HS-27A (cell line): ENCODE measurements at regions not wholly inside any gene's neighbourhood (a gene's known extent, or its start where the extent isn't known, plus 50 kb on each side); places are given as distances from the start of the nearest gene placed in this dataset.

Source experiments
- DNase-seq: peaks from one replicate; pipeline ENCODE4 v3.0.0-alpha.2; 2012; ENCODE audit warnings: low read depth, missing footprints

DNA sequence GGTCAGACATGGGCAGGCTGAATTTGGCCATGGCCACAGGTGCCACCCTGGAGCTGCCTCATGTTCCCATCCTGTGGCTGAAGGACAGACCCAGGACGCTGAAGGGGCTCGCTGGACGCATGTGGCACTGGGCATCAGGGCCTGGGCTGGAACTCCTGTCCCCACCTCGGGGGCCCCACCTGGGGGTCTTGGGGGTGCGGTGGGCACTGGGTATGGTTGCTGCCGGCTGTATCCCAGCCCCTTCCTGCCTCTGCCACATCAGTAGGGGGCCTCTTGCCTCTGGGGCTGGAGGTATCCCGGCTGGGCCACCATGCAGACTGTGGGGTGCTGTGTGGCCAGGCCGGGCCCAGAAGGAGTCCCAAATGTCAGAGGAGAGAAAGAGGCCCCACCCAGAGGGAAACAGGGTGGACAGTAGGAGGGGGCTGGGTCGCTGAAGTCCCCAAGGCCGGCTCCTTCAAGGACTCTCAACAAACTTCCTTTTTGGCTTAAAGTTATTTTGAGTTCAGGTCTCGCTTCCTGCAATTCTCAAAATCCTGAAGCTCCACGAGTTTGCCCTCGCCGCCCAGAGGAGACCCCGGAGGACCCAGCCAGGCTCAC is 78.7 kb downstream of the SIK1 start:
- no peak for DNase-seq

- no peak for DNase-seq
Measured at GRCh38 chr21:43347461-43348169, 79.3 kb downstream of the SIK1 start.

DNA sequence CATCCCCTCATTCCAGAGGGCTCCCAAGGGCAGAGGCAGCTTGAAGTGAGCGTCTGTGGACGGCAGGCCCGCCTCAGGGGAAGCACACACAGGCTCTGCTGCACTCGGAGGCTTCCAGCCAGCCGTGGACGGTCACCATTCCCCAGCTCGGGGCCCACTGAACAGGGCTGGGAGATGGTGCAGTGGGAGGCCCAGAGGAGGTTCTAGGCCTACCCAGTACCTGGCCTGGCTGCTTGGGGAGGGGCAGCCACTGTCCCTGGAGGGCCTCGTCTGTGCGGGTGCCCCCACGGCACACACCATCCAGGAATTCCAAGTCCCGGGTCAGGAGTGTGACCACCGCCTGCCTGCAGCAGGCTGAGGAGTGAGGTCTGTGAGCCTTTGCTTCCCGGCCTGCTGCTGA is 80.4 kb downstream of the SIK1 start:
- no peak for DNase-seq

GRCh38 chr21:43345746-43346409 is 81.1 kb downstream of the SIK1 start:
- no peak for DNase-seq

GRCh38 chr21:43345046-43345745 is 81.7 kb downstream of the SIK1 start:
- no peak for DNase-seq

- no peak for DNase-seq
Measured at GRCh38 chr21:43343992-43344886, 82.7 kb downstream of the SIK1 start.

DNA sequence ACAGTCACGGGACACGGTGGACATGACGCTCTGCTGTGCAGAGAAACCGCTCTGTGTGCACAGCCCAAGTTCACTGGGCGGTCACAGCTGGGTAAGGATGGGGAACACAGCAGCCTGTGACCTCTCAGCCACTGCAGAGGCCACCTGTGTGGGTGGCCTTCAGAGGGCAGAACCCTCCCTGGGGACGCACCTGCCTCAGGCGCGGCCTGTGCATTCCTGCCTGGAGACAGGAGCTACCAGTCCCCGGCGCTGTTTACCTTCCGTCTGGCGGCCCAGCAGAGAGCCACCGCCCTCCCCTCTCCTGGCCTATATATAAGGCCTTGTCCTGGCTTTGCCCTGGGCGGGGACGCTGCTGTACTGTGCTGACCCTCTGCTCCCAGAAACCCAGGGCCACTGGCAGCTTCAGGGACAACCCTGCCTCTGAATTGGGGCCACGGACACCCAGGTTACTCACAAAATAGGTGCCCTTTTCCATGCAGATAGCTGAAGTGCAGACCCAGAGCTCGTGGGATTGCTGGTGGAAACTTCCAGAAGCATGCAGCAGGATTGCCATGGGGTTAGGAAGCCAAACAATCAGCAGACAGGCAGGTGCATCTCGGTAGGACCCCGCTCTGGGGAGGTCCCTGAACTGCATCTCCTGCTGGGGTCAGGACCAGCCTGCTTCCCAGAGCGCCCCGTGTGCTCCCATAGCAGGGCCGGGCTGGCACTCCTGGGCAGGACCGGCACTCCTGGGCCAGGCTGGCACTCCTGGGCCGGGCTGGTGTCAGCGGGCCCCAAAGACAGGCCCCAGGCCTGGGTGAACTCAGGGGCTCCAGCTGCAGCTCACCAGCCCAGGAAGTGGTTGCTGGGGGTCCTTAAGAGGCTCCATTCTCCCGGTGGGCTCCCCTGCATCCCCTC is 83.6 kb downstream of the SIK1 start:
- no peak for DNase-seq

GRCh38 chr21:43342301-43342881 is 84.5 kb downstream of the SIK1 start:
- no peak for DNase-seq

- DNase-seq = no peak
Measured at GRCh38 chr21:43341378-43342161, 85.4 kb downstream of the SIK1 start.

GRCh38 chr21:43340491-43341377 is 86.2 kb downstream of the SIK1 start:
- peak; percentile 75 for DNase-seq

- DNase-seq = no peak
Measured at GRCh38 chr21:43339668-43340067, 87.3 kb downstream of the SIK1 start.

DNA sequence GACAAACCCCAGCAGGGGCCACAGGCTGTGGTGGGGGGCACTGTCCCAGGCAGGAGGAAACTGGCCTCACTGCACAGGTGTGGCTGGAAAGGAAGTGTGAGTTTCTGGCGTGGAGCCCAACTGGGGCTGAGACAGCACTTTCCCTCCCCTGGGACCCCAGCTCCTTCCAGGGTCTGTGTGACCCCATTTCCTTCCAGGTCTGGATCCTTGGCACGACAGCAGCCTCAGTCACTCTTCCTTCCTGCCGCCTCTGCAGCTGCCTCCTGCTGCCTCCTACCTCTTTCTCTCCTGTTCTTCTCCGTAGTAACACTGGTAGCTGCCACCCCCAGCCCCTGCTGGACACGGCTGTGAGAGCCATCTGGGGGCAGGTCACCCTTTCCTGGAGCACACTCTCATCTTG is 88.0 kb downstream of the SIK1 start:
- DNase-seq = no peak

- no peak for DNase-seq
Measured at GRCh38 chr21:43337901-43338655, 88.9 kb downstream of the SIK1 start.

GRCh38 chr21:43335119-43335518 is 91.8 kb downstream of the SIK1 start:
- no peak for DNase-seq

- DNase-seq = no peak
Measured at GRCh38 chr21:43334214-43334958, 92.5 kb downstream of the SIK1 start.

- peak; percentile 55 for DNase-seq
Measured at GRCh38 chr21:43333298-43334062, 93.5 kb downstream of the SIK1 start.
